ENCODE measurements at regions not wholly inside any gene's neighbourhood (a gene's known extent, or its start where the extent isn't known, plus 50 kb on each side); places are given as distances from the start of the nearest gene placed in this dataset.

GRCh38 chr3:24657870-24658510 lies 163.3 kb upstream of the THRB start:
- no peak for DNase-seq (ENCODE audit: low read depth)
- no peak overlapping the region for H3K4me3 ChIP-seq (ENCODE audit: low read depth, low read length)
- no peak for TF ChIP-seq CTCF (IDR thresholded peaks at IDR 0.05; ENCODE audit: low read depth, low read length)
- TF ChIP-seq POLR2A (IDR thresholded peaks at IDR 0.05; ENCODE audit: extremely low read depth, insufficient read length): no peak
- no peak for TF ChIP-seq MAX (IDR thresholded peaks at IDR 0.05; ENCODE audit: low read depth, low read length)

GRCh38 chr3:24661175-24661584 lies 166.5 kb upstream of the THRB start:
- TF ChIP-seq POLR2A (IDR thresholded peaks at IDR 0.05; ENCODE audit: extremely low read depth, insufficient read length) (no peak), CTCF (IDR thresholded peaks at IDR 0.05; ENCODE audit: low read depth, low read length) (no peak), MAX (IDR thresholded peaks at IDR 0.05; ENCODE audit: low read depth, low read length) (no peak), MYC (IDR thresholded peaks at IDR 0.05; ENCODE audit: low read depth, low read length) (no peak)
- H3K4me3 ChIP-seq (ENCODE audit: low read depth, low read length): no peak overlapping the region
- DNase-seq (ENCODE audit: low read depth): no peak

- H3K4me3 ChIP-seq (ENCODE audit: low read depth, low read length): no peak overlapping the region
- no peak for DNase-seq (ENCODE audit: low read depth)
- TF ChIP-seq MAX (IDR thresholded peaks at IDR 0.05; ENCODE audit: low read depth, low read length): no peak
- TF ChIP-seq CTCF (IDR thresholded peaks at IDR 0.05; ENCODE audit: low read depth, low read length): no peak
- no peak for TF ChIP-seq POLR2A (IDR thresholded peaks at IDR 0.05; ENCODE audit: extremely low read depth, insufficient read length)
These were observed 168.0 kb upstream of the THRB start for GRCh38 chr3:24662449-24663345.

- no peak for TF ChIP-seq POLR2A (IDR thresholded peaks at IDR 0.05; ENCODE audit: extremely low read depth, insufficient read length)
- no peak for TF ChIP-seq MAX (IDR thresholded peaks at IDR 0.05; ENCODE audit: low read depth, low read length)
- TF ChIP-seq MYC (IDR thresholded peaks at IDR 0.05; ENCODE audit: low read depth, low read length): no peak
- TF ChIP-seq CTCF (IDR thresholded peaks at IDR 0.05; ENCODE audit: low read depth, low read length): no peak
- no peak overlapping the region for H3K4me3 ChIP-seq (ENCODE audit: low read depth, low read length)
- DNase-seq (ENCODE audit: low read depth): no peak
These were observed 168.8 kb upstream of the THRB start for GRCh38 chr3:24663406-24663805.

GRCh38 chr3:24668039-24668438 lies 173.4 kb upstream of the THRB start:
- DNase-seq (ENCODE audit: low read depth): no peak
- no peak overlapping the region for H3K4me3 ChIP-seq (ENCODE audit: low read depth, low read length)
- no peak for TF ChIP-seq MAX (IDR thresholded peaks at IDR 0.05; ENCODE audit: low read depth, low read length)
- no peak for TF ChIP-seq POLR2A (IDR thresholded peaks at IDR 0.05; ENCODE audit: extremely low read depth, insufficient read length)
- TF ChIP-seq CTCF (IDR thresholded peaks at IDR 0.05; ENCODE audit: low read depth, low read length): no peak
- no peak for TF ChIP-seq MYC (IDR thresholded peaks at IDR 0.05; ENCODE audit: low read depth, low read length)

Measured in NB4 (cell line).